A549 (cell line): ENCODE measurements at regions not wholly inside any gene's neighbourhood (a gene's known extent, or its start where the extent isn't known, plus 50 kb on each side); places are given as distances from the start of the nearest gene placed in this dataset.

ENCODE experiments used
- ATAC-seq, 2 experiments: fragments of 200-7000 bp in 1 of 2; fragments of >200 bp in 1 of 2; cut with Nextera tagmentation in 1 of 2; cut with Tn5 transposase in 1 of 2; 3 replicates each; pipeline versions ENCODE4 v1.8.0 to v1.9.1; 2018 to 2020; ENCODE audit warnings: mild to moderate bottlenecking in 1 of 2, moderate library complexity in 1 of 2
- CTCF ChIA-PET: fragments of 300-600 bp; sonication (Branson Sonifier 250); formaldehyde crosslinking; extraction: SDS; loops from one replicate; lab custom pipeline; 2021; ENCODE audit warnings: antibody characterized with exemption, inconsistent platforms; lab: Yijun Ruan, JAX
- POLR2A ChIA-PET: fragments of 350-600 bp; formaldehyde crosslinking; extraction: SDS; loops from one replicate; lab custom pipeline; 2021; ENCODE audit warnings: antibody characterized with exemption, inconsistent platforms; lab: Yijun Ruan, JAX
- DNase-seq, 2 experiments: peaks; one replicate each; pipeline versions ENCODE4 v3.0.0 to v3.0.0-alpha.2; 2011 to 2016; ENCODE audit warnings: low read depth in 1 of 2, low spot score in 1 of 2
- FAIRE-seq: peaks from 2 replicates; lab custom pipeline; 2011; peaks lifted over from hg19 to GRCh38; lab: Jason Lieb, UNC
- H3K27ac ChIP-seq, 2 experiments: fragments of >200 bp; sonication (Bioruptor Twin); formaldehyde crosslinking; 3 replicates each; pipeline ENCODE4 v1.5.1; 2016 to 2017
- H3K4me1 ChIP-seq: fragments of >200 bp; sonication (Bioruptor Twin); formaldehyde crosslinking; 3 replicates; pipeline ENCODE4 v1.6.1; 2016
- H3K4me2 ChIP-seq: fragments of >200 bp; sonication (Bioruptor Twin); formaldehyde crosslinking; 3 replicates; pipeline ENCODE4 v1.6.1; 2016
- H3K4me3 ChIP-seq: fragments of >200 bp; sonication (Bioruptor Twin); formaldehyde crosslinking; 3 replicates; pipeline ENCODE4 v1.5.1; 2016
- H3K9me3 ChIP-seq: fragments of >200 bp; sonication (Bioruptor Twin); formaldehyde crosslinking; 3 replicates; pipeline ENCODE4 v1.6.1; 2016
- ATOH8 ChIP-seq: fragments of 250-450 bp; sonication (Bioruptor Pico); IDR thresholded peaks from 2 replicates; pipeline ENCODE4 v1.5.0; 2020; ENCODE audit warnings: low read depth, mild to moderate bottlenecking, moderate library complexity
- BHLHE40 ChIP-seq: IDR thresholded peaks from 2 replicates; pipeline ENCODE4 v1.6.1; 2012; ENCODE audit warnings: low read depth, low read length, inconsistent platforms
- CTCF ChIP-seq: fragments of >200 bp; sonication (Bioruptor Twin); formaldehyde crosslinking; IDR thresholded peaks from 3 replicates; pipeline ENCODE4 v1.5.1; 2016
- E2F6 ChIP-seq: IDR thresholded peaks from 2 replicates; pipeline ENCODE4 v1.6.1; 2012; ENCODE audit warnings: low read depth, borderline replicate concordance
- EHF ChIP-seq: fragments of 250-450 bp; sonication (Bioruptor Pico); IDR thresholded peaks from 2 replicates; pipeline ENCODE4 v1.5.0; 2020; ENCODE audit warnings: mild to moderate bottlenecking
- EHMT2 ChIP-seq: fragments of 200-600 bp; sonication (generic); IDR thresholded peaks from 2 replicates; pipeline ENCODE4 v1.6.1; 2016; ENCODE audit warnings: antibody characterized with exemption, low read depth, mild to moderate bottlenecking, moderate library complexity
- FOSB ChIP-seq: fragments of 250-450 bp; sonication (Bioruptor Pico); IDR thresholded peaks from 2 replicates; pipeline ENCODE4 v1.5.0; 2020; ENCODE audit warnings: mild to moderate bottlenecking, moderate library complexity
- FOXS1 ChIP-seq: fragments of 250-450 bp; sonication (Bioruptor Pico); IDR thresholded peaks from 2 replicates; pipeline ENCODE4 v1.5.0; 2020; ENCODE audit warnings: mild to moderate bottlenecking, moderate library complexity
- HES2 ChIP-seq: fragments of >200 bp; sonication (Bioruptor Twin); formaldehyde crosslinking; IDR thresholded peaks from 2 replicates; pipeline ENCODE4 v1.6.1; 2016
- HMGXB4 ChIP-seq: fragments of 250-450 bp; sonication (Bioruptor Pico); IDR thresholded peaks from 2 replicates; pipeline ENCODE4 v1.5.0; 2021; ENCODE audit warnings: mild to moderate bottlenecking, moderate library complexity, borderline replicate concordance
- HOXB13 ChIP-seq: fragments of 250-450 bp; sonication (Bioruptor Pico); IDR thresholded peaks from 2 replicates; pipeline ENCODE4 v1.5.0; 2020; ENCODE audit warnings: low read depth, mild to moderate bottlenecking, moderate library complexity
- HOXB5 ChIP-seq: fragments of 250-450 bp; sonication (Bioruptor Pico); IDR thresholded peaks from 2 replicates; pipeline ENCODE4 v1.5.0; 2020; ENCODE audit warnings: mild to moderate bottlenecking, moderate library complexity
- JUN ChIP-seq, 2 experiments: fragments of >200 bp; sonication (Bioruptor Twin); formaldehyde crosslinking; IDR thresholded peaks; 2 replicates in 1 of 2; 3 replicates in 1 of 2; pipeline ENCODE4 v1.6.1; 2016 to 2017
- JUNB ChIP-seq: fragments of >200 bp; sonication (Bioruptor Twin); formaldehyde crosslinking; IDR thresholded peaks from 2 replicates; pipeline ENCODE4 v1.6.1; 2016
- MAX ChIP-seq: IDR thresholded peaks from 2 replicates; pipeline ENCODE4 v1.6.1; 2012
- MYC ChIP-seq: IDR thresholded peaks from 2 replicates; pipeline ENCODE4 v1.6.1; 2012; ENCODE audit warnings: mild to moderate bottlenecking, inconsistent platforms, low read length, improper control_type of control experiment, borderline replicate concordance
- NFE2L2 ChIP-seq: fragments of 150-350 bp; conservative IDR thresholded peaks from 2 replicates; pipeline ENCODE4 v1.6.1; 2014; ENCODE audit warnings: low read length
- NR3C1 ChIP-seq: fragments of >200 bp; sonication (Bioruptor Twin); formaldehyde crosslinking; IDR thresholded peaks from 3 replicates; pipeline ENCODE4 v1.6.1; 2017
- POLR2AphosphoS2 ChIP-seq: conservative IDR thresholded peaks from 2 replicates; pipeline ENCODE4 v1.6.1; 2012; ENCODE audit warnings: low read length, improper control_type of control experiment, inconsistent platforms
- RAD21 ChIP-seq, 2 experiments: fragments of >200 bp in 1 of 2; sonication (Bioruptor Twin) in 1 of 2; formaldehyde crosslinking in 1 of 2; IDR thresholded peaks in 1 of 2; conservative IDR thresholded peaks in 1 of 2; 2 replicates in 1 of 2; 3 replicates in 1 of 2; pipeline ENCODE4 v1.6.1; 2012 to 2018; ENCODE audit warnings: inconsistent platforms in 1 of 2
- RARB ChIP-seq: fragments of 250-450 bp; sonication (Bioruptor Pico); IDR thresholded peaks from 2 replicates; pipeline ENCODE4 v1.8.0; 2021; ENCODE audit warnings: mild to moderate bottlenecking, moderate library complexity
- RFX5 ChIP-seq: fragments of 450-650 bp; IDR thresholded peaks from 2 replicates; pipeline ENCODE4 v1.7.1; 2014; ENCODE audit warnings: antibody characterized with exemption, mild to moderate bottlenecking, moderate library complexity
- SMC3 ChIP-seq: fragments of >200 bp; sonication (Bioruptor Twin); formaldehyde crosslinking; IDR thresholded peaks from 3 replicates; pipeline ENCODE4 v1.6.1; 2018; ENCODE audit warnings: inconsistent platforms
- TFCP2L1 ChIP-seq: fragments of 250-450 bp; sonication (Bioruptor Pico); IDR thresholded peaks from 2 replicates; pipeline ENCODE4 v1.5.0; 2021; ENCODE audit warnings: mild to moderate bottlenecking
- USF2 ChIP-seq: fragments of 450-650 bp; IDR thresholded peaks from 2 replicates; pipeline ENCODE4 v1.6.1; 2014; ENCODE audit warnings: antibody characterized with exemption
- ZNF302 ChIP-seq: fragments of 250-450 bp; sonication (Bioruptor Pico); IDR thresholded peaks from 2 replicates; pipeline ENCODE4 v1.9.0; 2021; ENCODE audit warnings: inconsistent platforms, mild to moderate bottlenecking, moderate library complexity
- WGBS: methylation state at CpG from one replicate; pipeline ENCODE4 v1.1.6; 2017; ENCODE audit errors: missing lambda C conversion rate; 5-methylcytosine and 5-hydroxymethylcytosine counted together

- TF ChIP-seq RARB (CRISPR knock-in tag) (no peak), ZNF302 (CRISPR knock-in tag) (no peak), NR3C1 (no peak), HOXB13 (CRISPR knock-in tag) (no peak), JUN (IDR thresholded peaks at IDR 0.05) (no peak), RFX5 (no peak), NFE2L2 (no peak), POLR2AphosphoS2 (no peak), HOXB5 (no peak), EHF (no peak), E2F6 (no peak), FOSB (CRISPR knock-in tag) (no peak), EHMT2 (no peak), TFCP2L1 (CRISPR knock-in tag) (no peak), BHLHE40 (no peak), JUNB (no peak), ATOH8 (CRISPR knock-in tag) (no peak), HES2 (no peak), MYC (no peak)
- TF ChIP-seq, all 56 proteins: peak for 0
- ChIA-PET CTCF (interaction anchor here (0.9 to 4.0 kb wide), 10 partner anchors 12 to 503 kb away, joined by 3 to 20 read pairs (median 8); no protein-coding TSS in a partner anchor), POLR2A (no interaction called here)
- DNase-seq = no peak
- no peak for FAIRE-seq
- no peaks in the 10 kb centered on the region for H3K9me3 ChIP-seq
- no peak; a peak in 1 of 6 replicates for ATAC-seq
- no peak overlapping the region for H3K4me2 ChIP-seq
- H3K27ac ChIP-seq = no peak overlapping the region
- no peak overlapping the region for H3K4me3 ChIP-seq
- WGBS = 42% methylated on average over 18 of the region's 18 CpGs
- H3K4me1 ChIP-seq = no peaks in the 10 kb centered on the region
These were observed 104.6 kb downstream of the PAX1 start for GRCh38 chr20:21809961-21810523.

GRCh38 chr20:21808863-21809664 lies 103.6 kb downstream of the PAX1 start:
- Histone ChIP-seq H3K4me1 (no peaks in the 10 kb centered on the region), H3K4me3 (no peak overlapping the region), H3K9me3 (no peaks in the 10 kb centered on the region), H3K4me2 (0 out of 3 replicates have a peak overlapping the region, but pooled peaks have one; percentile 30), H3K27ac (no peak overlapping the region)
- 31% methylated on average over 31 of the region's 31 CpGs for WGBS
- peak in 1 of 2 experiments; percentile 90; a peak in 3 of 6 replicates for ATAC-seq
- FAIRE-seq = no peak
- DNase-seq = peak; percentile 29 to 66
- CTCF ChIA-PET = interaction anchor here (0.6 to 4.0 kb wide), 38 partner anchors 9 to 1739 kb away, joined by 3 to 20 read pairs (median 3); no protein-coding TSS in a partner anchor
- POLR2A ChIA-PET = no interaction called here
- TF ChIP-seq ZNF302 (CRISPR knock-in tag) = no peak
- no peak for TF ChIP-seq HMGXB4
- TF ChIP-seq SMC3 = peak; percentile 76
- no peak for TF ChIP-seq FOXS1 (CRISPR knock-in tag)
- TF ChIP-seq CTCF = peak; percentile 69
- no peak for TF ChIP-seq USF2
- peak; percentile 49 to 54 for TF ChIP-seq RAD21 (conservative IDR thresholded peaks at IDR 0.05 in 1 of 2, IDR thresholded peaks at IDR 0.05 in 1 of 2)
- 0 out of 2 replicates have a peak, but pooled peaks have one; percentile 17 for TF ChIP-seq MAX
- peak; percentile 40; the same call in 1 of the 2 replicates for TF ChIP-seq E2F6
- TF ChIP-seq HOXB13 (CRISPR knock-in tag) = no peak
